Kidney (tissue), 13 donors: ENCODE measurements at regions not wholly inside any gene's neighbourhood (a gene's known extent, or its start where the extent isn't known, plus 50 kb on each side); places are given as distances from the start of the nearest gene placed in this dataset.

Experiments used
- DNase-seq, 5 donors: peaks; one replicate each; pipeline ENCODE4 v3.0.0-alpha.2; 2013 to 2020
- FAIRE-seq: peaks from 2 replicates; lab custom pipeline; 2012; peaks lifted over from hg19 to GRCh38; lab: Jason Lieb, UNC
- H3K27ac ChIP-seq, 2 donors: one replicate each; pipeline ENCODE4 v1.7.0; 2013; ENCODE audit warnings: low read depth in 2 of 2, low read length in 2 of 2, inconsistent platforms in 1 of 2
- H3K27me3 ChIP-seq: one replicate; pipeline ENCODE4 v1.7.1; 2013; ENCODE audit warnings: low read length, inconsistent platforms; ENCODE audit not compliant: control insufficient read depth, insufficient read depth
- H3K36me3 ChIP-seq, 3 donors: one replicate each; pipeline versions ENCODE4 v1.7.0 to v1.7.1; 2013; ENCODE audit warnings: low read length in 3 of 3, control low read depth in 1 of 3, inconsistent platforms in 1 of 3; ENCODE audit not compliant: insufficient read depth in 3 of 3, control insufficient read depth in 2 of 3
- H3K4me1 ChIP-seq, 3 donors: one replicate each; pipeline versions ENCODE4 v1.7.0 to v1.7.1; 2013; ENCODE audit warnings: low read length in 3 of 3, inconsistent platforms in 1 of 3, low read depth in 1 of 3; ENCODE audit not compliant: control insufficient read depth in 2 of 3, insufficient read depth in 2 of 3
- H3K4me3 ChIP-seq, 3 donors: one replicate each; pipeline versions ENCODE4 v1.7.0 to v1.8.1; 2013; ENCODE audit warnings: low read length in 3 of 3, control low read depth in 1 of 3, inconsistent platforms in 1 of 3
- H3K9ac ChIP-seq, 3 donors: one replicate each; pipeline versions ENCODE4 v1.7.0 to v1.7.1; 2013; ENCODE audit warnings: low read length in 3 of 3, control low read depth in 1 of 3, inconsistent platforms in 1 of 3
- H3K9me3 ChIP-seq, 3 donors: one replicate each; pipeline versions ENCODE4 v1.7.0 to v1.7.1; 2013; ENCODE audit warnings: low read length in 3 of 3, control low read depth in 1 of 3, inconsistent platforms in 1 of 3; ENCODE audit not compliant: control insufficient read depth in 2 of 3, insufficient read depth in 1 of 3
- intact Hi-C: fragments of 100-400 bp; cut with DNase I; formaldehyde crosslinking; loops from one replicate; pipeline ENCODE4 v1.11.1; 2022
- TF ChIP-seq, protein P1 (sequence below): IDR thresholded peaks from 3 replicates; pipeline ENCODE4 v1.5.1; 2012; ENCODE audit warnings: mild to moderate bottlenecking, moderate library complexity, borderline replicate concordance; ENCODE audit not compliant: insufficient read depth; ENCODE audit errors: extremely low read depth
- donor health status: control.
- donor health status: control.
- donor health status: control.
- donor health status: control.
- donor health status: control.
- donor health status: DM: yes; HTN: yes; CAD: no.
- donor health status: Normal renal cell carcinoma (clear cell type).

GRCh38 chrX:39244147-39244546, 442.9 kb downstream of the MID1IP1 start:
- Histone ChIP-seq H3K4me1 (no peaks in the 10 kb centered on the region), H3K9me3 (no peaks in the 10 kb centered on the region), H3K36me3 (no peaks in the 10 kb centered on the region), H3K4me3 (no peak overlapping the region), H3K9ac (no peak overlapping the region), H3K27ac (no peak overlapping the region), H3K27me3 (peaks cover 3% of the 10 kb centered on the region)
- DNase-seq (no peak), FAIRE-seq (no peak)
- TF ChIP-seq, protein P1, sequence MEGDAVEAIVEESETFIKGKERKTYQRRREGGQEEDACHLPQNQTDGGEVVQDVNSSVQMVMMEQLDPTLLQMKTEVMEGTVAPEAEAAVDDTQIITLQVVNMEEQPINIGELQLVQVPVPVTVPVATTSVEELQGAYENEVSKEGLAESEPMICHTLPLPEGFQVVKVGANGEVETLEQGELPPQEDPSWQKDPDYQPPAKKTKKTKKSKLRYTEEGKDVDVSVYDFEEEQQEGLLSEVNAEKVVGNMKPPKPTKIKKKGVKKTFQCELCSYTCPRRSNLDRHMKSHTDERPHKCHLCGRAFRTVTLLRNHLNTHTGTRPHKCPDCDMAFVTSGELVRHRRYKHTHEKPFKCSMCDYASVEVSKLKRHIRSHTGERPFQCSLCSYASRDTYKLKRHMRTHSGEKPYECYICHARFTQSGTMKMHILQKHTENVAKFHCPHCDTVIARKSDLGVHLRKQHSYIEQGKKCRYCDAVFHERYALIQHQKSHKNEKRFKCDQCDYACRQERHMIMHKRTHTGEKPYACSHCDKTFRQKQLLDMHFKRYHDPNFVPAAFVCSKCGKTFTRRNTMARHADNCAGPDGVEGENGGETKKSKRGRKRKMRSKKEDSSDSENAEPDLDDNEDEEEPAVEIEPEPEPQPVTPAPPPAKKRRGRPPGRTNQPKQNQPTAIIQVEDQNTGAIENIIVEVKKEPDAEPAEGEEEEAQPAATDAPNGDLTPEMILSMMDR, result no peak
- intact Hi-C loops, result no loop called here

DNA sequence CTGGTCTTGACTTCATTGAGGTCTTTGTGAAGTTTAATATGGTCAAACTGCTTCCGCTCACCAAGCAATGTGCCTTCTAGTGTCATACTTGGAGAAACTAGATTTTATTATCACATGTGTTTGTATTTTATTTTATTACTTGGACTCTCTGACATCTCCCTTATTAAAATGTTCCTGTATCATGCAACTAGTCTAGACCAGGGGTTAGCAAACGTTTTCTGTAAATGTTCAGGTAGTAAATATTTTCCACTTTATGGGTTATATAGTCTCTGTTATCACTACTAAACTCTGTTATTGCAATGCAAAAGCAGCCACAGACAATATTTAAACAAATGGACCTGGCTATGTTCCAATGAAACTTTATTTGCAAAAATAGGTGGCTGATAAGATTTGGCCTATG, 443.8 kb downstream of the MID1IP1 start:
- Histone ChIP-seq H3K9ac (no peak overlapping the region), H3K27me3 (peaks cover 3% of the 10 kb centered on the region), H3K36me3 (no peaks in the 10 kb centered on the region), H3K27ac (no peak overlapping the region), H3K4me1 (no peaks in the 10 kb centered on the region), H3K4me3 (no peak overlapping the region), H3K9me3 (no peaks in the 10 kb centered on the region)
- DNase-seq (no peak), FAIRE-seq (no peak)
- TF ChIP-seq, protein P1, result no peak
- intact Hi-C loops, result no loop called here

GRCh38 chrX:39247536-39247935, 446.3 kb downstream of the MID1IP1 start:
- no peaks in the 10 kb centered on the region for H3K36me3 ChIP-seq
- no peaks in the 10 kb centered on the region for H3K4me1 ChIP-seq
- no peaks in the 10 kb centered on the region for H3K9me3 ChIP-seq
- peak; percentile 66 for FAIRE-seq
- H3K4me3 ChIP-seq, result no peak overlapping the region
- no peak overlapping the region for H3K27ac ChIP-seq
- no peak for DNase-seq
- H3K27me3 ChIP-seq, result peaks cover 3% of the 10 kb centered on the region
- intact Hi-C loops, result no loop called here
- TF ChIP-seq, protein P1, result no peak
- H3K9ac ChIP-seq, result no peak overlapping the region

DNA sequence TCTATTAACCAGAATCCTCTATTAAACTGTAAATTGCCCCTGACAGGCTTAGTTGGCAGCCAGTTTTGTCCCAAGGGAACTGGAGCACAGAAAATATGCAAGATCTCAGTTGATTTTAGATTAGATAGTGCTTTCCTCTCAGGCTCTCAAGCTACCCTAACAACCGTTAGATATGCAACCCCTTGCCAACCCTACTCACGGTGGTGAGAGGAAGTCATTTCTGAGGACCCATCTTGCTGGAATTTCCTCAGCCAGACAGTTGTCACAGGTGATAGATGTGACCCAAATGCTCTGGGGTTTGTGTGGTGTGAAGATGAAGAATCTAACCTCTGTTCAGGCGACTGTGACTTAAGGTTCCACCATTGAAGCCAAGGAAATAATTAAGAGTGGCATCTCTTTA, 447.1 kb downstream of the MID1IP1 start:
- no peak for FAIRE-seq
- no peak overlapping the region for H3K4me3 ChIP-seq
- intact Hi-C loops, result no loop called here

More for the DNA sequence above, 447.1 kb downstream of the MID1IP1 start:
- TF ChIP-seq, protein P1, result no peak
- Histone ChIP-seq H3K9ac (no peak overlapping the region), H3K27me3 (peaks cover 3% of the 10 kb centered on the region), H3K36me3 (no peaks in the 10 kb centered on the region), H3K4me1 (no peaks in the 10 kb centered on the region), H3K9me3 (no peaks in the 10 kb centered on the region), H3K27ac (no peak overlapping the region)
- no peak for DNase-seq
